ENCODE measurements at regions not wholly inside any gene's neighbourhood (a gene's known extent, or its start where the extent isn't known, plus 50 kb on each side); places are given as distances from the start of the nearest gene placed in this dataset.
A peak's percentile ranks its signal among the peaks of the same experiment; 100 is the strongest.
"Not testable (repeated sequence)": the region's sequence is repeated elsewhere in the genome, so short reads cannot be mapped to it uniquely, and the experiment has no call there.

- DNase-seq: no peak
Observed at GRCh38 chr7:115178835-115179234, 256.9 kb downstream of the MDFIC start.

- no peak for DNase-seq
Observed at GRCh38 chr7:115177823-115178222, 255.9 kb downstream of the MDFIC start.

GRCh38 chr7:115177103-115177502 is 255.2 kb downstream of the MDFIC start:
- DNase-seq: no peak

GRCh38 chr7:115172397-115172796 is 250.5 kb downstream of the MDFIC start:
- DNase-seq: not testable (repeated sequence)

GRCh38 chr7:115153769-115154477 is 232.0 kb downstream of the MDFIC start:
- DNase-seq: no peak

- no peak for DNase-seq
Observed at GRCh38 chr7:115153176-115153575, 231.3 kb downstream of the MDFIC start.

- DNase-seq: no peak
Observed at GRCh38 chr7:115146148-115146547, 224.3 kb downstream of the MDFIC start.

- DNase-seq: no peak
Observed at GRCh38 chr7:115145512-115145911, 223.6 kb downstream of the MDFIC start.

GRCh38 chr7:115137816-115138215 is 215.9 kb downstream of the MDFIC start:
- no peak for DNase-seq

- no peak for DNase-seq
Observed at GRCh38 chr7:115136796-115137443, 215.0 kb downstream of the MDFIC start.

- DNase-seq: no peak
Observed at GRCh38 chr7:115135769-115136410, 214.0 kb downstream of the MDFIC start.

GRCh38 chr7:115135146-115135545 is 213.3 kb downstream of the MDFIC start:
- no peak for DNase-seq

GRCh38 chr7:115133248-115133647 is 211.4 kb downstream of the MDFIC start:
- peak; percentile 97 for DNase-seq

- DNase-seq: no peak
Observed at GRCh38 chr7:115132096-115132495, 210.2 kb downstream of the MDFIC start.

- no peak for DNase-seq
Observed at GRCh38 chr7:115128154-115128553, 206.3 kb downstream of the MDFIC start.

GRCh38 chr7:115127399-115128021 is 205.6 kb downstream of the MDFIC start:
- no peak for DNase-seq

- no peak for DNase-seq
Observed at GRCh38 chr7:115125750-115126149, 203.9 kb downstream of the MDFIC start.

GRCh38 chr7:115125312-115125711 is 203.4 kb downstream of the MDFIC start:
- DNase-seq: no peak

GRCh38 chr7:115124409-115124939 is 202.6 kb downstream of the MDFIC start:
- DNase-seq: no peak

- DNase-seq: no peak
Observed at GRCh38 chr7:115123441-115123840, 201.5 kb downstream of the MDFIC start.

- DNase-seq: peak; percentile 10
Observed at GRCh38 chr7:115122388-115122787, 200.5 kb downstream of the MDFIC start.

- DNase-seq: no peak
Observed at GRCh38 chr7:115117748-115118147, 195.9 kb downstream of the MDFIC start.
